Spleen (tissue), 11 donors: ENCODE measurements at regions not wholly inside any gene's neighbourhood (a gene's known extent, or its start where the extent isn't known, plus 50 kb on each side); places are given as distances from the start of the nearest gene placed in this dataset.

ENCODE experiments used
- DNase-seq: peaks from one replicate; pipeline ENCODE4 v3.0.0-alpha.2; 2020
- H3K27ac ChIP-seq, 8 donors: fragments of 200-600 bp; sonication (generic) in 7 of 8; 1 replicate in 4 of 8; 2 replicates in 4 of 8; pipeline versions ENCODE4 v1.5.0 to v1.8.0; 2016 to 2021; ENCODE audit warnings: inconsistent platforms in 4 of 8, mild to moderate bottlenecking in 4 of 8, moderate library complexity in 1 of 8
- H3K27me3 ChIP-seq, 7 donors: fragments of 200-600 bp; sonication (generic) in 6 of 7; replicated peaks in 1 of 7; 1 replicate in 4 of 7; 2 replicates in 3 of 7; pipeline versions ENCODE4 v1.5.0 to v1.8.0; 2016 to 2021; ENCODE audit warnings: inconsistent platforms in 3 of 7, mild to moderate bottlenecking in 1 of 7
- H3K36me3 ChIP-seq, 6 donors: fragments of 200-600 bp; sonication (generic) in 5 of 6; 1 replicate in 4 of 6; 2 replicates in 2 of 6; pipeline versions ENCODE4 v1.5.0 to v1.8.0; 2016 to 2021; ENCODE audit warnings: inconsistent platforms in 2 of 6
- H3K4me1 ChIP-seq, 6 donors: fragments of 200-600 bp; sonication (generic) in 5 of 6; 1 replicate in 3 of 6; 2 replicates in 3 of 6; pipeline versions ENCODE4 v1.5.0 to v1.8.0; 2016 to 2021; ENCODE audit warnings: inconsistent platforms in 3 of 6
- H3K4me3 ChIP-seq, 8 donors: fragments of 200-600 bp; sonication (generic) in 7 of 8; 1 replicate in 4 of 8; 2 replicates in 4 of 8; pipeline versions ENCODE4 v1.5.0 to v1.8.0; 2016 to 2021; ENCODE audit warnings: inconsistent platforms in 4 of 8, mild to moderate bottlenecking in 4 of 8, moderate library complexity in 2 of 8
- H3K9me3 ChIP-seq, 8 donors: fragments of 200-600 bp; sonication (generic) in 7 of 8; 1 replicate in 4 of 8; 2 replicates in 4 of 8; pipeline versions ENCODE4 v1.5.0 to v1.8.0; 2016 to 2021; ENCODE audit warnings: inconsistent platforms in 4 of 8
- POLR2A ChIP-seq, 3 donors: fragments of 450-650 bp; IDR thresholded peaks; one replicate each; pipeline ENCODE4 v1.5.1; 2017; ENCODE audit warnings: antibody characterized with exemption in 3 of 3, mild to moderate bottlenecking in 1 of 3
- POLR2AphosphoS5 ChIP-seq, 3 donors: sonication (generic); formaldehyde crosslinking; IDR thresholded peaks; one replicate each; pipeline ENCODE4 v1.5.1; 2017; ENCODE audit warnings: antibody characterized with exemption in 3 of 3
- WGBS, 5 donors: extraction: QIAGEN DNeasy Blood & Tissue Kit in 3 of 5; methylation state at CpG; one replicate each; pipeline versions ENCODE4 v1.1.5 to v1.1.7; 2013 to 2018; 5-methylcytosine and 5-hydroxymethylcytosine counted together
- intact Hi-C: fragments of 100-400 bp; cut with DNase I; formaldehyde crosslinking; loops from one replicate; pipeline ENCODE4 v1.15.0; 2023; ENCODE audit warnings: low total_unique reads
- TF ChIP-seq, protein P1 (sequence below), 11 experiments: fragments of 200-600 bp in 7 of 11; fragments of 450-650 bp in 4 of 11; sonication (generic) in 4 of 11; IDR thresholded peaks in 8 of 11; conservative IDR thresholded peaks in 3 of 11; 1 replicate in 7 of 11; 2 replicates in 4 of 11; pipeline versions ENCODE4 v1.4.0 to v1.8.0; 2016 to 2021; ENCODE audit warnings: antibody characterized with exemption in 11 of 11, inconsistent platforms in 4 of 11, mild to moderate bottlenecking in 1 of 11
- donor health status: healthy with polysubstance abuse.
- donor health status: DM: no; HTN: no; CAD: no; lungs with moderate emphysema.
- donor health status: DM: no; HTN: no; CAD: no.
- donor health status: Bipolar disorder and iron deficiency.
- donor health status: healthy.
- donor health status: DM: no; HTN: no; CAD: no.
- donor health status: DM: yes; HTN: yes; CAD: no.

DNA sequence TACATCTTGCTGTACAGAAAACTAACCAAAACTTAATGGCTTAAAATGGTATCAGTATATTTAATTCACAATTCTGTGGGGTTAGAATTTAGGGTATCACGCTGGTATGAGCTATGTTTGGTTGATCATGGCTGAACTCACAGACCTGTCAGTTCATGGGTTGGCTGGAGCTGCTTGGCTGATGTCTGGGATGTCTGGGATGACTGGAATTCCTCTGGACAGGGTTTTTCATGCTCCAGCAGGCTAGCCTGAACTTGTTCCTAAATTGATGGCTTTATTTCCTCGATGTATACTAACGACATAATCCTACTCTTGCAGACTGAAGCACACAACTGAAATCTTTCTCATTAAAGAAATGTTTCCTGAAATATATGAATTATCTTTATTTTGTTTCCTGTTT lies 338.9 kb upstream of the GBE1 start:
- H3K27me3 ChIP-seq, result no peaks in the 10 kb centered on the region
- WGBS, 5 donors, result 60 to 89% (median 75%) methylated on average over 3 of the region's 3 CpGs

GRCh38 chr3:82093641-82094040 lies 332.2 kb upstream of the GBE1 start:
- Histone ChIP-seq H3K4me3 (no peak overlapping the region), H3K36me3 (no peaks in the 10 kb centered on the region), H3K9me3 (peaks cover 0 to 8% (median 3%) of the 10 kb centered on the region in 8 donors), H3K27me3 (no peaks in the 10 kb centered on the region), H3K27ac (no peak overlapping the region), H3K4me1 (no peaks in the 10 kb centered on the region)
- DNase-seq, result no peak
- WGBS, 5 donors, result 80 to 87% (median 84%) methylated on average over 3 of the region's 3 CpGs
- intact Hi-C loops, result no loop called here
- TF ChIP-seq, protein P1, sequence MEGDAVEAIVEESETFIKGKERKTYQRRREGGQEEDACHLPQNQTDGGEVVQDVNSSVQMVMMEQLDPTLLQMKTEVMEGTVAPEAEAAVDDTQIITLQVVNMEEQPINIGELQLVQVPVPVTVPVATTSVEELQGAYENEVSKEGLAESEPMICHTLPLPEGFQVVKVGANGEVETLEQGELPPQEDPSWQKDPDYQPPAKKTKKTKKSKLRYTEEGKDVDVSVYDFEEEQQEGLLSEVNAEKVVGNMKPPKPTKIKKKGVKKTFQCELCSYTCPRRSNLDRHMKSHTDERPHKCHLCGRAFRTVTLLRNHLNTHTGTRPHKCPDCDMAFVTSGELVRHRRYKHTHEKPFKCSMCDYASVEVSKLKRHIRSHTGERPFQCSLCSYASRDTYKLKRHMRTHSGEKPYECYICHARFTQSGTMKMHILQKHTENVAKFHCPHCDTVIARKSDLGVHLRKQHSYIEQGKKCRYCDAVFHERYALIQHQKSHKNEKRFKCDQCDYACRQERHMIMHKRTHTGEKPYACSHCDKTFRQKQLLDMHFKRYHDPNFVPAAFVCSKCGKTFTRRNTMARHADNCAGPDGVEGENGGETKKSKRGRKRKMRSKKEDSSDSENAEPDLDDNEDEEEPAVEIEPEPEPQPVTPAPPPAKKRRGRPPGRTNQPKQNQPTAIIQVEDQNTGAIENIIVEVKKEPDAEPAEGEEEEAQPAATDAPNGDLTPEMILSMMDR (IDR thresholded peaks at IDR 0.05 in 8 of 11, conservative IDR thresholded peaks at IDR 0.05 in 3 of 11), result no peak
- TF ChIP-seq POLR2AphosphoS5 (IDR thresholded peaks at IDR 0.05) (no peak), POLR2A (IDR thresholded peaks at IDR 0.05) (no peak)

More for the DNA sequence above, 338.9 kb upstream of the GBE1 start:
- Histone ChIP-seq H3K36me3 (no peaks in the 10 kb centered on the region), H3K27ac (no peak overlapping the region), H3K9me3 (no peaks in the 10 kb centered on the region), H3K4me1 (no peaks in the 10 kb centered on the region), H3K4me3 (no peak overlapping the region)
- TF ChIP-seq, protein P1 (IDR thresholded peaks at IDR 0.05 in 8 of 11, conservative IDR thresholded peaks at IDR 0.05 in 3 of 11), result no peak
- no peak for TF ChIP-seq POLR2AphosphoS5 (IDR thresholded peaks at IDR 0.05)
- TF ChIP-seq POLR2A (IDR thresholded peaks at IDR 0.05), result no peak
- intact Hi-C loops, result no loop called here
- no peak for DNase-seq

- H3K27ac ChIP-seq, result no peak overlapping the region
- DNase-seq, result no peak
- H3K27me3 ChIP-seq, result no peaks in the 10 kb centered on the region
- intact Hi-C loops, result no loop called here
- TF ChIP-seq POLR2A (IDR thresholded peaks at IDR 0.05) (no peak), POLR2AphosphoS5 (IDR thresholded peaks at IDR 0.05) (no peak)
- TF ChIP-seq, protein P1 (IDR thresholded peaks at IDR 0.05 in 8 of 11, conservative IDR thresholded peaks at IDR 0.05 in 3 of 11), result no peak
- 56 to 62% (median 59%) methylated on average over 3 of the region's 3 CpGs for WGBS, 5 donors
- no peak overlapping the region for H3K4me3 ChIP-seq
- peaks cover 0 to 7% (median 0%) of the 10 kb centered on the region in 6 donors for H3K4me1 ChIP-seq
- no peaks in the 10 kb centered on the region for H3K36me3 ChIP-seq
- H3K9me3 ChIP-seq, result peaks cover 0 to 8% (median 3%) of the 10 kb centered on the region in 8 donors
Measured at GRCh38 chr3:82088749-82089148, 327.3 kb upstream of the GBE1 start.

DNA sequence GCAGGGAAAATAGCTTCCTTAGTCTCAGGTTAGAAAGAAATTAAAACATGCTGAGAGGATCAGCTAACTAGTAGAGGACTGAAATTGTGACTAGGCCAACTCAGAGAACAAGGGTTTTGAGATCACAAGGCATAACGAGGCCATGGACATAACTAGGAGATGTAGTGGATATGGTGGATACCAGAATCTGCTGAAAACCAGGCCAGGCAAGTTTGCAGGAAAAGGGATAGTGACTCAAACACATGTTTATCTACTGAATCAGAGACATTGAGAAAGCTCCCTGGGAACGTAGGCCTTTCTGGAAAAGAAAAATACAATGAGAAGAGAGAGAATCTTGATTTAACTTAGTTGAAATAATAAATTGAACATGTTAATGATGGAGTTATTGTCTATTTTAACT lies 326.5 kb upstream of the GBE1 start:
- H3K27me3 ChIP-seq, result no peaks in the 10 kb centered on the region
- H3K36me3 ChIP-seq, result no peaks in the 10 kb centered on the region
- peaks cover 0 to 7% (median 0%) of the 10 kb centered on the region in 6 donors for H3K4me1 ChIP-seq
- peaks cover 0 to 3% (median 0%) of the 10 kb centered on the region in 8 donors for H3K9me3 ChIP-seq
- H3K4me3 ChIP-seq, result no peak overlapping the region
- WGBS, 5 donors, result 68 to 87% (median 76%) methylated on average over 2 of the region's 2 CpGs
- H3K27ac ChIP-seq, result no peak overlapping the region
- intact Hi-C loops, result no loop called here
- TF ChIP-seq POLR2A (IDR thresholded peaks at IDR 0.05) (no peak), POLR2AphosphoS5 (IDR thresholded peaks at IDR 0.05) (no peak)
- TF ChIP-seq, protein P1 (IDR thresholded peaks at IDR 0.05 in 8 of 11, conservative IDR thresholded peaks at IDR 0.05 in 3 of 11), result no peak
- DNase-seq, result no peak
